Caco-2 (cell line): ENCODE measurements at regions not wholly inside any gene's neighbourhood (a gene's known extent, or its start where the extent isn't known, plus 50 kb on each side); places are given as distances from the start of the nearest gene placed in this dataset.

Source experiments
- BruUV-seq: library from RNA; stranded (reverse); fragments of 400-500 nt; replicated peaks from 2 replicates; lab custom pipeline; 2021; lab: Mats Ljungman, UMichigan
- CTCF ChIA-PET: fragments of 300-600 bp; sonication (Branson Sonifier 250); formaldehyde crosslinking; loops from one replicate; lab custom pipeline; 2022; ENCODE audit warnings: antibody characterized with exemption; lab: Charles Lee
- POLR2A ChIA-PET: fragments of 300-600 bp; sonication (Branson Sonifier 250); formaldehyde crosslinking; loops from one replicate; lab custom pipeline; 2022; ENCODE audit warnings: antibody characterized with exemption; lab: Charles Lee
- DNase-seq, 2 experiments: peaks; one replicate each; pipeline versions ENCODE4 v3.0.0 to v3.0.0-alpha.2; 2020 to 2022
- H3K27me3 ChIP-seq: replicated peaks from 2 replicates; pipeline ENCODE4 v1.6.0; 2011; ENCODE audit warnings: low read length; ENCODE audit not compliant: control insufficient read depth, insufficient read depth
- H3K36me3 ChIP-seq: 2 replicates; pipeline ENCODE4 v1.5.1; 2011; ENCODE audit warnings: low read length; ENCODE audit not compliant: control insufficient read depth, insufficient read depth
- H3K4me1 ChIP-seq: fragments of 250-450 bp; sonication (Bioruptor Pico); 2 replicates; pipeline ENCODE4 v1.5.1; 2020; ENCODE audit warnings: mild to moderate bottlenecking
- H3K4me3 ChIP-seq: 2 replicates; pipeline ENCODE4 v1.5.1; 2011; ENCODE audit warnings: low read depth, mild to moderate bottlenecking, control low read depth, low read length
- H3K9me3 ChIP-seq: fragments of 250-450 bp; sonication (Bioruptor Pico); 2 replicates; pipeline ENCODE4 v1.5.1; 2020; ENCODE audit warnings: mild to moderate bottlenecking, moderate library complexity
- H3K27ac Mint-ChIP-seq: one replicate; pipeline ENCODE4 v1.8.0; 2022; ENCODE audit warnings: mixed read lengths; ENCODE audit not compliant: unreplicated experiment
- H3K27me3 Mint-ChIP-seq: one replicate; pipeline ENCODE4 v1.8.0; 2022; ENCODE audit warnings: mixed read lengths; ENCODE audit not compliant: insufficient read depth, unreplicated experiment
- H3K36me3 Mint-ChIP-seq: one replicate; pipeline ENCODE4 v1.8.0; 2022; ENCODE audit warnings: mild to moderate bottlenecking, mixed read lengths; ENCODE audit not compliant: insufficient read depth, unreplicated experiment
- H3K4me1 Mint-ChIP-seq: one replicate; pipeline ENCODE4 v1.8.0; 2022; ENCODE audit warnings: low read depth, mixed read lengths; ENCODE audit not compliant: unreplicated experiment
- H3K4me3 Mint-ChIP-seq: one replicate; pipeline ENCODE4 v1.8.0; 2022; ENCODE audit warnings: mild to moderate bottlenecking, moderate library complexity, mixed read lengths; ENCODE audit not compliant: unreplicated experiment
- H3K9me3 Mint-ChIP-seq: one replicate; pipeline ENCODE4 v1.8.0; 2022; ENCODE audit warnings: mixed read lengths; ENCODE audit not compliant: unreplicated experiment
- intact Hi-C: fragments of 100-400 bp; cut with micrococcal nuclease; formaldehyde crosslinking; loops from one replicate; pipeline ENCODE4 v1.10.0; 2022; ENCODE audit not compliant: unreplicated experiment
- TF ChIP-seq, protein P1 (sequence below), 2 experiments: fragments of 200-600 bp in 1 of 2; IDR thresholded peaks; 1 replicate in 1 of 2; 2 replicates in 1 of 2; pipeline versions ENCODE4 v1.5.1 to v1.8.0; 2011 to 2022; ENCODE audit warnings: antibody characterized with exemption in 1 of 2, control low read depth in 1 of 2, inconsistent platforms in 1 of 2, low read depth in 1 of 2, low read length in 1 of 2, mild to moderate bottlenecking in 1 of 2, moderate library complexity in 1 of 2; ENCODE audit not compliant: insufficient read depth in 1 of 2, severe bottlenecking in 1 of 2, unreplicated experiment in 1 of 2

DNA sequence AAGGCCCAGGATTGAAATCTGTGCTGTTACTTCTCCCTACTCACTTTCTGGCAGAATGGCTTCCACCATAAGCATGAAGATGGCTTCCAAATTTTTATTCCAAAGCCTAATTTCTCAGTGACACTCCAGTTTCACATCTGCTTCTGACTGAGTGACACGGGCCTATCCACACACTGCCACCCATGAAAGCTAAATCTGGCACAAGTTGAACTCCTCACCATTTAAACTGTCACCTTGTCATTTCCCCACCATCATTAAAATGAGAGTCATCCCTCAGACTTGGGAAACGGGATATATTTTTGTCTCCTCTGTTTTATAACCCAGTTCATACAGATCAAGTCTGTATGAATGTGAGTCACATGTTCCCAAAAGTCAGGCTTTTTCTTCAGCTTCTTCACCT lies 77.1 kb downstream of the MGST1 start:
- Histone ChIP-seq H3K4me3 (no peak overlapping the region), H3K36me3 (no peaks in the 10 kb centered on the region), H3K4me1 (no peaks in the 10 kb centered on the region), H3K27me3 (no peaks in the 10 kb centered on the region), H3K9me3 (no peaks in the 10 kb centered on the region)
- intact Hi-C loops: no loop called here
- Mint-ChIP-seq H3K9me3 (no peaks in the 10 kb centered on the region), H3K36me3 (no peaks in the 10 kb centered on the region), H3K27me3 (no peaks in the 10 kb centered on the region), H3K27ac (no peak overlapping the region), H3K4me3 (no peak overlapping the region), H3K4me1 (no peaks in the 10 kb centered on the region)
- no TSS peak for BruUV-seq
- TF ChIP-seq, protein P1, sequence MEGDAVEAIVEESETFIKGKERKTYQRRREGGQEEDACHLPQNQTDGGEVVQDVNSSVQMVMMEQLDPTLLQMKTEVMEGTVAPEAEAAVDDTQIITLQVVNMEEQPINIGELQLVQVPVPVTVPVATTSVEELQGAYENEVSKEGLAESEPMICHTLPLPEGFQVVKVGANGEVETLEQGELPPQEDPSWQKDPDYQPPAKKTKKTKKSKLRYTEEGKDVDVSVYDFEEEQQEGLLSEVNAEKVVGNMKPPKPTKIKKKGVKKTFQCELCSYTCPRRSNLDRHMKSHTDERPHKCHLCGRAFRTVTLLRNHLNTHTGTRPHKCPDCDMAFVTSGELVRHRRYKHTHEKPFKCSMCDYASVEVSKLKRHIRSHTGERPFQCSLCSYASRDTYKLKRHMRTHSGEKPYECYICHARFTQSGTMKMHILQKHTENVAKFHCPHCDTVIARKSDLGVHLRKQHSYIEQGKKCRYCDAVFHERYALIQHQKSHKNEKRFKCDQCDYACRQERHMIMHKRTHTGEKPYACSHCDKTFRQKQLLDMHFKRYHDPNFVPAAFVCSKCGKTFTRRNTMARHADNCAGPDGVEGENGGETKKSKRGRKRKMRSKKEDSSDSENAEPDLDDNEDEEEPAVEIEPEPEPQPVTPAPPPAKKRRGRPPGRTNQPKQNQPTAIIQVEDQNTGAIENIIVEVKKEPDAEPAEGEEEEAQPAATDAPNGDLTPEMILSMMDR (IDR thresholded peaks at IDR 0.05; ENCODE audit: insufficient read depth in 1 of 2, low read depth in 1 of 2, low read length in 1 of 2, severe bottlenecking in 1 of 2, unreplicated experiment in 1 of 2): no peak
- DNase-seq: no peak
- CTCF ChIA-PET: no interaction called here
- POLR2A ChIA-PET: no interaction called here

DNA sequence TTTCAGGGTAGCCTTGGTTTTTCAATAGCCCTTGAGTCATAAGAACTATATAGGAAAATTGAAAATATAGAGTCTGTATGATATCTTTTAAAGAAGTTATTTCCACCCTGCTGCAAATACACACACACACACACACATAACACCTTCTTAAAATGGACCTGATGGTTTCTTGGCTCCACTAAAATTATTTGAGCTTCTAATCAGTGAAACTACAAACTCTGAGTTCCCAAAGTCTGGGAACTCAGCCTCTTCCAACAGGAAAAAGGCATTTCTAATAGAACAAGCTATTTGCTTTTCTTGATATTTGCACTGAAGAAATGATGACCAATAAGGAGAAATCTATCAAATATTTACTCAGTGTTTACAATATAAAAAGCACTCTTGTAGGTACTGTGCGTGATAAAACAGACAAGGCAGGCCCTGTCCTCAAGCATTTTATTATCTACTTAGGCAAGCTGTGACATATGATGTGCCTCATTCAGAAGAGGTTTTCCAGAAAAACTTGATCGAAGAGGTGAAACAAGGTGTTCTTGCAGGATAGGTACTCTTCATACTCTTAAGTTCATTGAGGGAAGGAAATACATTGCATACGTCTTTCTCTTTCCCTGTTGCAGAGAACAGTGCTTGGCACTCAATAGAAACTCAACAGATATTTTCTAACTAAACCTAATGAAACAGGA lies 88.6 kb downstream of the MGST1 start:
- Histone ChIP-seq H3K27me3 (no peaks in the 10 kb centered on the region), H3K4me3 (no peak overlapping the region), H3K9me3 (no peaks in the 10 kb centered on the region), H3K4me1 (no peaks in the 10 kb centered on the region), H3K36me3 (no peaks in the 10 kb centered on the region)
- POLR2A ChIA-PET: no interaction called here
- Mint-ChIP-seq H3K27me3 (no peaks in the 10 kb centered on the region), H3K36me3 (no peaks in the 10 kb centered on the region), H3K27ac (no peak overlapping the region), H3K4me1 (no peaks in the 10 kb centered on the region), H3K4me3 (no peak overlapping the region), H3K9me3 (no peaks in the 10 kb centered on the region)
- BruUV-seq: no TSS peak
- no peak for DNase-seq
- intact Hi-C loops: no loop called here
- CTCF ChIA-PET: no interaction called here
- TF ChIP-seq, protein P1 (IDR thresholded peaks at IDR 0.05; ENCODE audit: insufficient read depth in 1 of 2, low read depth in 1 of 2, low read length in 1 of 2, severe bottlenecking in 1 of 2, unreplicated experiment in 1 of 2): no peak

DNA sequence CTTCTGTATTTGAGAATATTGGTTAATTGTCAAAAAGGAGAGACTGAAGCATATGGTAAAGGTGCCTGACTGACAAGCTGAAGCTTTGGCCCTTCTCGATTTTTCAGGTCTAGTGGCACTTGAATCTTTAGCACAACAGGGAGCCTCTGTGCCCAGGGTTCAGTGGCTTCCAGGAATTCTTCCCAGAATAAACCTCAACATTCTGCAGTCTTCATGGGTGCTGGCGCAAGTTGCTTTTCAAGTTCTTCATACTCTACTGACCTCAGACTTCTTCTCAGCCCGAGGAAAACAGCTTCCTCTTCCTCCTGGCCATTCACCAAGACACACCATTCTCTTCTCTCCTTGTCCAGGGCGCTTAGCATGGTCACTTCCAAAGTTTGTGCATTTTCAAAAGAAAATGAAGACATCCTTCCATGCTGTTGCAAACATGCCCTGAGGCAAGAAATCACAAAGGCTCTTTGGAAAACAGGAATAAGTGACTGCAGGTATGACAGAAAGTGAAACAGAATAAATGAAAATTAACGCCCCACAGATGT lies 89.9 kb downstream of the MGST1 start:
- no peaks in the 10 kb centered on the region for H3K9me3 ChIP-seq
- H3K4me3 ChIP-seq: no peak overlapping the region
- no TSS peak for BruUV-seq
- no peak for DNase-seq
- intact Hi-C loops: no loop called here
- H3K4me1 Mint-ChIP-seq: no peaks in the 10 kb centered on the region
- no peaks in the 10 kb centered on the region for H3K27me3 ChIP-seq
- H3K4me3 Mint-ChIP-seq: no peak overlapping the region
- CTCF ChIA-PET: no interaction called here
- H3K27ac Mint-ChIP-seq: no peak overlapping the region
- H3K36me3 ChIP-seq: no peaks in the 10 kb centered on the region
- peaks cover 11% of the 10 kb centered on the region for H3K9me3 Mint-ChIP-seq
- no peaks in the 10 kb centered on the region for H3K36me3 Mint-ChIP-seq
- H3K27me3 Mint-ChIP-seq: peaks cover 2% of the 10 kb centered on the region
- no peaks in the 10 kb centered on the region for H3K4me1 ChIP-seq
- TF ChIP-seq, protein P1 (IDR thresholded peaks at IDR 0.05; ENCODE audit: insufficient read depth in 1 of 2, low read depth in 1 of 2, low read length in 1 of 2, severe bottlenecking in 1 of 2, unreplicated experiment in 1 of 2): no peak
- POLR2A ChIA-PET: no interaction called here
